ENCODE measurements at regions not wholly inside any gene's neighbourhood (a gene's known extent, or its start where the extent isn't known, plus 50 kb on each side); places are given as distances from the start of the nearest gene placed in this dataset.

DNA sequence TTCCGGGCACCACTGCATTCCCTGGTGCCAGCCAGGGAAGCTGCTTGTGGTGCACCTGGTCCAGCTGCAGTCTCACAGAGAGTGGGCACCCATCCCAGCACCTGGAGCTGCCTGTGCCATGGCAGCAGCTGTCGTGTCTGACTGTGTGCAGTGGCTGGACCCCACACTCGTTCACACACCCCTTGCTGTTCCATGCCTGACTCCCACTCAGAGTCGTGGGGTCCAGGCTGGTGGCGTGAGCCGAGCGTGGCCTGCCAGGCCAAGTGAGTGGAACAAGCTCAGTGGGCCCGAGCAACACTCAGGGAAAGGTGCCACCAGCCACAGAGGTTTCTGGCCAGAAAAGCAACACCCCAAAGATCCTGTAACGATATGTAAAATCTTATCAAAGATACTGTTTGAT, 97.2 kb upstream of the KCNK1 start:
- no peak for TF ChIP-seq CTCF (IDR thresholded peaks at IDR 0.05; ENCODE audit: unreplicated experiment)
- H3K4me1 Mint-ChIP-seq, result peaks cover 10% of the 10 kb centered on the region
- no peaks in the 10 kb centered on the region for H3K36me3 Mint-ChIP-seq
- H3K9me3 Mint-ChIP-seq, result no peaks in the 10 kb centered on the region
- no peak overlapping the region for H3K4me3 Mint-ChIP-seq
- no peak overlapping the region for H3K27ac Mint-ChIP-seq
- H3K27me3 Mint-ChIP-seq (ENCODE audit: low read depth), result no peaks in the 10 kb centered on the region
- no peak for DNase-seq (ENCODE audit: low spot score in 2 of 2, unreplicated experiment in 2 of 2)

DNA sequence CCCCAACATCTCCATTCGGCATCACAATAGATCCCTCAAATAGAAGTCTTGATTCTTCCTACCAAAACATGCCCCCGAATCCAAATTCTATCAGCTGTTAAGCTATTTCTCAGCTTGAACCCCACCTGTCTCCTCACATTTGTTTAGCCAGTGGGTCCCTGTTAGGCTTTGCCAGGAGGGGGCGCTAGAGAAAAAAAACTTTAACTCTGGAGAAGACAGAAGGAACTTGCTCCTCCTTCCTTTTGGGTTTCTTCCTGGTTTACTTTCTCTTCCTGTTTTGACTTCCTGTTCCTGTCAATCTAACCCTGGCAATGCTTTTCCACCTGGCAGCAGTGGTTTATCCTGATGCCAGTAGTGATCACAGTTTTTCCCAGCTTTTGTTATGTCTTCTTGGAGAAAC, 95.6 kb upstream of the KCNK1 start:
- DNase-seq (ENCODE audit: low spot score in 2 of 2, unreplicated experiment in 2 of 2), result no peak

DNA sequence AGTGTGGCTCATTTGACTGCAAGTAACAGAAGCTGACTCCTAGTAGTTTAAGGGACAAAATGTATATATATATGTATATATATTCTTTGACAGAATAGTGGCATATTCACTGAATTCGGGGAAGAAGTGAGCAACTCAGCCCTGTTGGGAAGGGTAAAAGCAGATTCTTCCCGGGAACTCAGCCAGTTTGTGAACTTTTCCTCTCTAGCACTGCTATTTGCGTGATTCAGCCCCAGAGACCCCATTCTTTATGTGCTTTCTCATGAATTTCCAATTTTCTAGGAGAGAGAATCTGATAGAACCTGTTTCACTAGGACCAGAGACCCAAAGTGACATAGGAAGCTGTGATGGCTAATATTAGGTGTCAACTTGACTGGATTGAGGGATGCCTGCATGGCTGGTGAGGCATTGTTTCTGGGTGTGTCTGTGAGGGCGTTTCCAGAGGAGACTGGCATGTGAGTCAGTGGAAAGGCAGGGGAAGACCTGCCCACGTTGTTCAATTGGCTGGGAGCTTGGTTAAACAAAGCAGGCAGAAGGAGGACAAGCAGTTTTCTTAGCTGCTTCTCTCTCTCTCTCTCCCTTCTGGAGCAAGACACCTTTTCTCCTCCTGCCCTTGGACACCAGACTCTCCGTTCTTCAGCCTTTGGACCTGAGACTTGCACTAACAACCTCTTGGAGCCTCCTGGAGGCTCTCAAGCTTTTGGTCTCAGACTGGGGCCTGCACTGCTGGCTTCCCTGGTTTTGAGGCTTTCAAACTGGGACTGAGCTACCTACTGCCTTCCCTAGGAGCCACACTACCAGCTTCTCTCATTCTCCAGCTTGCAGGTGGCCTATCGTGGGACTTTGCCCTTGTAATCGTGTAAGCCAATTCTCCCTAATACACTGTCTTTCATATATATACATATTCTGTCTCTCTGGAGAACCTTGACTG, 93.4 kb upstream of the KCNK1 start:
- TF ChIP-seq CTCF (IDR thresholded peaks at IDR 0.05; ENCODE audit: unreplicated experiment), result no peak
- H3K27ac Mint-ChIP-seq, result peak overlapping the region; percentile 80
- peaks cover 19% of the 10 kb centered on the region for H3K4me1 Mint-ChIP-seq
- no peaks in the 10 kb centered on the region for H3K36me3 Mint-ChIP-seq
- H3K4me3 Mint-ChIP-seq, result no peak overlapping the region
- DNase-seq (ENCODE audit: low spot score in 2 of 2, unreplicated experiment in 2 of 2), result no peak
- no peaks in the 10 kb centered on the region for H3K27me3 Mint-ChIP-seq (ENCODE audit: low read depth)
- H3K9me3 Mint-ChIP-seq, result no peaks in the 10 kb centered on the region

More for the DNA sequence above, 95.6 kb upstream of the KCNK1 start:
- Mint-ChIP-seq H3K4me3 (no peak overlapping the region), H3K27me3 (ENCODE audit: low read depth) (no peaks in the 10 kb centered on the region), H3K36me3 (no peaks in the 10 kb centered on the region), H3K4me1 (peaks cover 16% of the 10 kb centered on the region), H3K9me3 (no peaks in the 10 kb centered on the region), H3K27ac (no peak overlapping the region)
- TF ChIP-seq CTCF (IDR thresholded peaks at IDR 0.05; ENCODE audit: unreplicated experiment), result peak; percentile 62

GRCh38 chr1:233523047-233523446, 90.9 kb upstream of the KCNK1 start:
- H3K4me1 Mint-ChIP-seq, result peaks cover 19% of the 10 kb centered on the region
- TF ChIP-seq CTCF (IDR thresholded peaks at IDR 0.05; ENCODE audit: unreplicated experiment), result no peak
- H3K27me3 Mint-ChIP-seq (ENCODE audit: low read depth), result no peaks in the 10 kb centered on the region
- no peak for DNase-seq (ENCODE audit: low spot score in 2 of 2, unreplicated experiment in 2 of 2)
- H3K4me3 Mint-ChIP-seq, result no peak overlapping the region
- H3K36me3 Mint-ChIP-seq, result no peaks in the 10 kb centered on the region
- H3K9me3 Mint-ChIP-seq, result no peaks in the 10 kb centered on the region
- H3K27ac Mint-ChIP-seq, result peak overlapping the region; percentile 6

GRCh38 chr1:233527818-233528217, 86.1 kb upstream of the KCNK1 start:
- TF ChIP-seq CTCF (IDR thresholded peaks at IDR 0.05; ENCODE audit: unreplicated experiment), result no peak

More at GRCh38 chr1:233527818-233528217, 86.1 kb upstream of the KCNK1 start:
- no peak for DNase-seq (ENCODE audit: low spot score in 2 of 2, unreplicated experiment in 2 of 2)
- H3K27me3 Mint-ChIP-seq (ENCODE audit: low read depth), result peaks cover 2% of the 10 kb centered on the region
- no peak overlapping the region for H3K4me3 Mint-ChIP-seq
- peaks cover 26% of the 10 kb centered on the region for H3K9me3 Mint-ChIP-seq
- H3K27ac Mint-ChIP-seq, result no peak overlapping the region
- H3K4me1 Mint-ChIP-seq, result peaks cover 8% of the 10 kb centered on the region
- peaks cover 2% of the 10 kb centered on the region for H3K36me3 Mint-ChIP-seq

Data from mesothelial cell of epicardium (in vitro differentiated cells).